ENCODE measurements at regions not wholly inside any gene's neighbourhood (a gene's known extent, or its start where the extent isn't known, plus 50 kb on each side); places are given as distances from the start of the nearest gene placed in this dataset.

DNA sequence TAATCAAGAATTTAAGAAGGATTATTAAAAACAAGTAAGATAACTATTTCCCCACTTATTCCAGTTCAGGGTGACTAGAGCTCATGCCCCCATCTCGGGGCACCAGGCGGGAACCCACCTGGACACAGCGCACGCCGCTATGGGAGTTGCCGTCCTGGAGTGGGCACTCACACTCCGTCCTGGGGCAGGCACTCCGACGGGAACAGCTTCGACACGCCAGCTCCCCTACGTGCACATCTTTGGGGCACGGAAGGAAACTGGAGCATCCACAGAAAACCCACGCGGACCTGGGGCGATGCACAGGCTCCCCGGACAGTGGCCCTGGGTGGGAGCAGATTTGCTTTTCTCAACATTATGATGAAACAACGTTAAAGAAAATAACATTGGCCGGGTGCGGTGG lies 52.0 kb upstream of the GATA5 start:
- TF ChIP-seq, protein P1, sequence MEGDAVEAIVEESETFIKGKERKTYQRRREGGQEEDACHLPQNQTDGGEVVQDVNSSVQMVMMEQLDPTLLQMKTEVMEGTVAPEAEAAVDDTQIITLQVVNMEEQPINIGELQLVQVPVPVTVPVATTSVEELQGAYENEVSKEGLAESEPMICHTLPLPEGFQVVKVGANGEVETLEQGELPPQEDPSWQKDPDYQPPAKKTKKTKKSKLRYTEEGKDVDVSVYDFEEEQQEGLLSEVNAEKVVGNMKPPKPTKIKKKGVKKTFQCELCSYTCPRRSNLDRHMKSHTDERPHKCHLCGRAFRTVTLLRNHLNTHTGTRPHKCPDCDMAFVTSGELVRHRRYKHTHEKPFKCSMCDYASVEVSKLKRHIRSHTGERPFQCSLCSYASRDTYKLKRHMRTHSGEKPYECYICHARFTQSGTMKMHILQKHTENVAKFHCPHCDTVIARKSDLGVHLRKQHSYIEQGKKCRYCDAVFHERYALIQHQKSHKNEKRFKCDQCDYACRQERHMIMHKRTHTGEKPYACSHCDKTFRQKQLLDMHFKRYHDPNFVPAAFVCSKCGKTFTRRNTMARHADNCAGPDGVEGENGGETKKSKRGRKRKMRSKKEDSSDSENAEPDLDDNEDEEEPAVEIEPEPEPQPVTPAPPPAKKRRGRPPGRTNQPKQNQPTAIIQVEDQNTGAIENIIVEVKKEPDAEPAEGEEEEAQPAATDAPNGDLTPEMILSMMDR (IDR thresholded peaks at IDR 0.05; ENCODE audit: control insufficient read depth, extremely low read depth, insufficient read depth), result no peak
- H3K4me3 ChIP-seq (ENCODE audit: low read depth, low read length), result no peak overlapping the region
- DNase-seq (ENCODE audit: low read depth), result no peak

DNA sequence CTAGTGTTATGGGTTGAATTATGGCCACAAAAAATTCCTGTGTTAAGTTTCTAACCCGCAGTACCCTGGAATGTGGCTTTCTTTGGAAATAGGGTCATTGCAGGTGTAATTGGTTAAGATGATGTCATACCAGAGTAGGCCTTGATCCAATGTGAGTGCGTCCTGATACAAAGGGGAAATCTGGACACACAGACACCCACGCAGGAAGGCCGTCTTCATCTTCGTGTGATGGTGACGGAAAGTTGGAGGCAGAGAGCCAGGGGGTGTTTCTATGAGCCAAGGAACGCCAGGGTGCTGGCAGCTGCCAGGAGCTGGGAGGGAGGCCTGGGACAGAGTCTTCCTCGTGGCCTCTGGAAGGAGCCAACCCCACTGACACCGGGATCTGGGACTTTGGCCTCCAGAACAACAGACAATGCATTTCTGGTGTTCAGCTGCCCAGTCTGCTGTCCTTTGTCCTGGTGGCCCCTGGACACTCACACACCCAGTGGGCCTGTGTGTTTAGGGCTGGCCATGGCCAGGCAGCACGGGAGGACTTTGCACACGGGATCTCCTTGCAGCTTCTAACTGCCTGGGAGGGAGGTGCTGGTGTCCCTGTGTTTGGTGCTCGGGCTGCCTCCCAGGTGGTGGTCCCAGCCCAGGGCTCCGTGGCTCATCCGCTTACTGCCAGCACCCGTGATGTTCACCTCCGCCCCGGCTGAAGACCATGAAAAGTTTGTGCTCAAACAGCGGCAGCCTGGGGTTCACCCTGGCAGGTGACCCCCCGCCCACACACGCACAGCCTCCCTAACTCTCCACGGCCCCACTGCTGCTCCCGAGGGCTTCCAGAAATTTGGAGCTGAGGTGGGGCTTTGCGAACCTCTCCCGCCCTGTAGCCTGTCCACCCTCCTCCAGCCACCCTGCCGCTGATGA lies 53.4 kb upstream of the GATA5 start:
- H3K4me3 ChIP-seq (ENCODE audit: low read depth, low read length), result no peak overlapping the region
- TF ChIP-seq, protein P1 (IDR thresholded peaks at IDR 0.05; ENCODE audit: control insufficient read depth, extremely low read depth, insufficient read depth), result no peak
- DNase-seq (ENCODE audit: low read depth), result no peak

DNA sequence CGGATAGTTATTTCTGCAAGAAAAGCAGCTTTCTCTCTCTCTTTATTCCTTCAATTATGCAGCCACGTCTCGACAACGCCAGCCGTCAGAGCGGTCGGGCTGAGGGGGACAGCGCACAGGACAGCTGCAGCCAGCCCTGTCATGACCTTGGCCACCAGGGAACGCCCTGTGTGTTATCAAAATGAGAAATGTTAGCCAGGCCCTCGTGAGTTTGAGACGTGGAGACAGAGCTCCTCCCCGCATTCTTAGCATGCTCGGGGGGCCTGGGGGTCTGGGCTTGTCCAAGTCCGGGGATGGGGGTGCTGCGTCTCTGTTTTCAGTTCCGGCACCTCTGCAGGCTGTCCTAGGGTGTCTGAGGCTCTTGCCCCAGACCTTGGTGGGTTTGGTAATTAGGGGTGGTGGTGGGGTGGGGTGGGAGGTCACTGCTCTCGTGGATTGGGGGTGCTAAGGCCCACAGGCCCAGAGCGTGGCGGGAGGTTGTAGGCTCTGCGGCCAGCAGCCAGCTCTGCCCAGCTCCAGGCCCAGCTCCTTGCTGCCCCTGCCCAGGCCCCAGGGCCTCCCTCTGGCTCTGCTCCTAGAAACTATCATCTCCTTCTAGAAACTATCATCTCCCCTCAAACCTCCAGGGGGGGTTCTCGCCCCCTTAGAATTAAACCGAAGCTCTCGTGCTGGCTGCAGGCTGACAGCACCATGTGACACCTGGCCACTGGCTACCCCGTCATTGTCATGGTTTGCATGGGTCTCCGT lies 54.3 kb upstream of the GATA5 start:
- H3K4me3 ChIP-seq (ENCODE audit: low read depth, low read length), result no peak overlapping the region
- TF ChIP-seq, protein P1 (IDR thresholded peaks at IDR 0.05; ENCODE audit: control insufficient read depth, extremely low read depth, insufficient read depth), result no peak
- DNase-seq (ENCODE audit: low read depth), result no peak

DNA sequence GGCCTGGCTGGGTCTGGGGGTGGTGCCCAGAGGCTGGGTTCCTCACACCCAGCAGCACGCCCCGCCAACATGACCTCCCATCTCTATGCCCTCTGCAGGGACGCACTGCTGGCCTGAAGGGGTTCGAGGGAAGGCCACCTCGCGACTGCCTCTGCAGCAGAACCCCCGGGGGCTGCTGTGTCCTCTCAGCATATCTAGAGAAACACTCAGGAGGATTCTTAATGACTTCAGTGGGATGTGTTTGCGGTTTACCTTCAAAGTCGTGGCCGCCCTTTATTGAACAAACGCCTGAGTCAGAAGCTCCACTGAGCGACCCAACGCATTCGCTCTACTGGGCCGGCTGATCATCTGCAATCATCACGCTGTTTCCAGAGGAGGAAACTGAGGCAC lies 54.8 kb upstream of the GATA5 start:
- no peak for DNase-seq (ENCODE audit: low read depth)
- no peak overlapping the region for H3K4me3 ChIP-seq (ENCODE audit: low read depth, low read length)
- TF ChIP-seq, protein P1 (IDR thresholded peaks at IDR 0.05; ENCODE audit: control insufficient read depth, extremely low read depth, insufficient read depth), result no peak

DNA sequence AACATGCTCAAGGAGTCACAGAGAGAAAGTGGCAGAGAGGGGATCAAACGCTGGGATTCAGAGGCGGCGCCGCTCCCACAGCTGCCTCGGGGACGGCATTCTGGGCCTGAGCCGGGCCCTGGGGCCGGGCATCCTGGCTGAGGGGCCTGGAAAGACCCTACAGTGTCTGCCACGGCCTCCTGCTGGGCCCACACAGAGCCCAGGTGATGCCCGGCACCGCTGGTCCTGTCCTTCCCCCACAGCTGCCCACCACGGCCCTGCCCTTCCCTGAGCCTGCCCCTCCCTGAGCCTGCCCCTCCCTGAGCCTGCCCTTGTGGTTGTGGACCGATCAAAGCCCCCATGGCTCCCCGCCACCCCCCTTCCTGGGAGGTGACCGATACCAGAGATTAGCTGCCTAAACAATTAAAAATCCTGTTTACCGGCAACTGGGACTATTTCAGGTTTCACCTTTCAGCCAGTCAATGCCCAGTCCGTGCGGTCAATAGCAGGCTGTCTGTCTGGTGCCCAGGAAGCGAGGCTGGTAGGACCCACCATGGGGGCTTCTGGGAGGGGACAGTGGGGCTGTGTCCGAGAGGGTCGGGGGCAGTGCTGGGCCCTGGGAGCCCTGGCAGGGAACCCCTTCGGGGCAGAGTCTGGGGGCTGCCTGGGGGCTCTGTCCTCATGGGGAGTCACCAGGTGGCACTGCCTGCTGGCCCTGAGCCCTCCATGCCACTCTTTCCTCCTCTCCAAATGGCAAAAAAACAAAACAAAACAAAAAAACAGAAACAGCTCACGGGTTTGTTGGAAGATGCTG lies 55.4 kb upstream of the GATA5 start:
- DNase-seq (ENCODE audit: low read depth), result no peak
- TF ChIP-seq, protein P1 (IDR thresholded peaks at IDR 0.05; ENCODE audit: control insufficient read depth, extremely low read depth, insufficient read depth), result no peak
- H3K4me3 ChIP-seq (ENCODE audit: low read depth, low read length), result no peak overlapping the region

DNA sequence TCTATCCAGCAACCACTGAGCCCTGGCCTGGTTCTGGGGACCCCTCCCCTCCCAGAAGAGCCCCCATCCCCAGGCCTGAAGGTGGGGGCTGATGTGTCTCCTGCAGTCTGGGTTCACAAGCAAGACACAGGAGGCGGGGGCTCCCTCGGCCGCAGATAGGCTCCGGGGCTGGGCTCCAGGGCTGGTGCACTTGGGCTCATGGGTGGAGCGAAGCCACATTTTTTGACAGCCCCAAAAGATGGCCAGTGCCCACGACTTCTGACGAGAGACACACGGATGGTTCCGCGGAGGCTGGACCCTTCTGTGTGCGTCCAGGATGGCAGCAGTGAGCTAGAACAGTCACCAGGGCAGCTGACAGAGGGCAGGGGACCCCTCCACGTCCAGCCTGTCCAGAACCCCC lies 57.1 kb upstream of the GATA5 start:
- DNase-seq (ENCODE audit: low read depth), result no peak
- TF ChIP-seq, protein P1 (IDR thresholded peaks at IDR 0.05; ENCODE audit: control insufficient read depth, extremely low read depth, insufficient read depth), result no peak
- H3K4me3 ChIP-seq (ENCODE audit: low read depth, low read length), result no peak overlapping the region
